ENCODE measurements at regions not wholly inside any gene's neighbourhood (a gene's known extent, or its start where the extent isn't known, plus 50 kb on each side); places are given as distances from the start of the nearest gene placed in this dataset.
A peak's percentile ranks its signal among the peaks of the same experiment; 100 is the strongest.

GRCh38 chr10:10791869-10792268 is 225.8 kb upstream of the CELF2 start:
- peaks cover 9% of the 10 kb centered on the region for H3K4me1 ChIP-seq (ENCODE audit: control insufficient read depth, insufficient read depth, low read length)
- no peak overlapping the region for H3K4me3 ChIP-seq (ENCODE audit: low read length in 2 of 2)
- H3K9me3 ChIP-seq (ENCODE audit: control insufficient read depth in 2 of 2, low read length in 2 of 2), result no peaks in the 10 kb centered on the region
- H3K36me3 ChIP-seq (ENCODE audit: control insufficient read depth in 2 of 2, insufficient read depth in 2 of 2, low read length in 2 of 2), result no peaks in the 10 kb centered on the region
- H3K9ac ChIP-seq (ENCODE audit: low read length in 2 of 2), result no peak overlapping the region
- no peaks in the 10 kb centered on the region for H3K27me3 ChIP-seq (ENCODE audit: control insufficient read depth in 1 of 2, insufficient read depth in 2 of 2, low read length in 2 of 2)
- no peak overlapping the region for H3K27ac ChIP-seq (ENCODE audit: low read length)

DNA sequence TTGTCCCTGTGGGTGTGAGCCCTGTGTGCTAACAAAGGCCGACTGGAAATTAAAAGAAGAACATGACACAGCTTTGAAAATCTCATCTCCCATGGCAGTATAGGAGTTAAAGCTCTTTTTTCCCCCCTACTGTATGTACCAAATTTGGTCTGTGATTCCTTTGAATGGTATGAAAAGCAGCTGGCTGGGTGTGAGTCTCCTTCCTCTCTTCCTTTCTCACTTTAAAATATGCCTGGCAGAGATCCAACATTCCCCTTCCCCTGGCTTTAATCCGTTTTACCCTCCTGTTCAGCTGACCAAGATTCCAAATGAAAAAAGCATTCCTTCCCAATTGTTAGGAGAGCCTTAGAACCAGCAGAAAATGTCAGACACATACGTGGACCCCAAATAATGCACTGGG is 225.0 kb upstream of the CELF2 start:
- peak overlapping the region in 1 of 2 donors; percentile 11 for H3K4me3 ChIP-seq (ENCODE audit: low read length in 2 of 2)
- no peak overlapping the region for H3K27ac ChIP-seq (ENCODE audit: low read length)
- H3K4me1 ChIP-seq (ENCODE audit: control insufficient read depth, insufficient read depth, low read length), result peaks cover 12% of the 10 kb centered on the region
- no peak overlapping the region for H3K9ac ChIP-seq (ENCODE audit: low read length in 2 of 2)
- no peaks in the 10 kb centered on the region for H3K36me3 ChIP-seq (ENCODE audit: control insufficient read depth in 2 of 2, insufficient read depth in 2 of 2, low read length in 2 of 2)
- H3K9me3 ChIP-seq (ENCODE audit: control insufficient read depth in 2 of 2, low read length in 2 of 2), result no peaks in the 10 kb centered on the region
- no peaks in the 10 kb centered on the region for H3K27me3 ChIP-seq (ENCODE audit: control insufficient read depth in 1 of 2, insufficient read depth in 2 of 2, low read length in 2 of 2)

DNA sequence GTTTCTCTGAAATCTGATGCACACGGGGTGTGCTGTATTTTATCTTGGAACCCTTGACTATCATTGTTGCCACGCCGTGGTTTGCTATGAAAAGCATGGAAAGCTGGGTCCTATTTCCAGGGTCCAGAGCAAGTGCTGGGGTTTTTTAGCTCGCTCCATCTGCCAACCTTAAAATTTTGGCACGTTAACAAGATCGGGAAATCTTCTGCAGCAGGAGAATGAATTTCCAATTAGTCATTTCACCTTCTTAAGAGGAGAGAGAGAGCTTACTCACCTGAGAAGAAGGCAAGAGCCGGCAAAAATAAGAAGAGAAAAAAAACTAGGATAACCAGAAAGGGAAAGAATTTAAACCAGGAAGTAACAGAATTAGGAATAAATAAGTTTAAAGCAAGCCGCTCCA is 223.6 kb upstream of the CELF2 start:
- H3K27ac ChIP-seq (ENCODE audit: low read length), result no peak overlapping the region
- no peak overlapping the region for H3K9ac ChIP-seq (ENCODE audit: low read length in 2 of 2)
- peaks cover 19% of the 10 kb centered on the region for H3K4me1 ChIP-seq (ENCODE audit: control insufficient read depth, insufficient read depth, low read length)
- H3K4me3 ChIP-seq (ENCODE audit: low read length in 2 of 2), result no peak overlapping the region
- H3K36me3 ChIP-seq (ENCODE audit: control insufficient read depth in 2 of 2, insufficient read depth in 2 of 2, low read length in 2 of 2), result no peaks in the 10 kb centered on the region
- no peaks in the 10 kb centered on the region for H3K9me3 ChIP-seq (ENCODE audit: control insufficient read depth in 2 of 2, low read length in 2 of 2)
- no peaks in the 10 kb centered on the region for H3K27me3 ChIP-seq (ENCODE audit: control insufficient read depth in 1 of 2, insufficient read depth in 2 of 2, low read length in 2 of 2)

DNA sequence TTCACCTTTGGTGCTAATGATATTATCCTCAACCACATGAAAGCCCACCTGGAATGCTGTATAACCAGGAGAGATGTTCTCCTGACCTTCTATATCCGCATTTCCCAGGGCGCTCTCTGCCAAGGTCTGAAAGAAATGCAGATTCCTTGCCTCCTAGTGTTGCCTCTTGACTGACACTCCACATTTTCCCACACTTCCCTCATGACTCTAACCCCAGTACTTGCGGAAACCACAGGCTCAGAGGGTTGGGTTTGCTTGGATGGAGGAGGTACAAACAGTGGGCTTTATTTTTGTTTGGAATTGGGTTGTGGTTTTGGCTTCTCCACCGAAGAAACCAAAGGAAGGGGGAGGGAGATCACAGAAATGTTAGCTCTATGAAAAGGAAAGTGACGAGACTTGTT is 222.9 kb upstream of the CELF2 start:
- Histone ChIP-seq H3K9me3 (ENCODE audit: control insufficient read depth in 2 of 2, low read length in 2 of 2) (no peaks in the 10 kb centered on the region), H3K27me3 (ENCODE audit: control insufficient read depth in 1 of 2, insufficient read depth in 2 of 2, low read length in 2 of 2) (no peaks in the 10 kb centered on the region), H3K9ac (ENCODE audit: low read length in 2 of 2) (no peak overlapping the region), H3K27ac (ENCODE audit: low read length) (no peak overlapping the region), H3K4me3 (ENCODE audit: low read length in 2 of 2) (no peak overlapping the region), H3K36me3 (ENCODE audit: control insufficient read depth in 2 of 2, insufficient read depth in 2 of 2, low read length in 2 of 2) (no peaks in the 10 kb centered on the region), H3K4me1 (ENCODE audit: control insufficient read depth, insufficient read depth, low read length) (peaks cover 19% of the 10 kb centered on the region)

DNA sequence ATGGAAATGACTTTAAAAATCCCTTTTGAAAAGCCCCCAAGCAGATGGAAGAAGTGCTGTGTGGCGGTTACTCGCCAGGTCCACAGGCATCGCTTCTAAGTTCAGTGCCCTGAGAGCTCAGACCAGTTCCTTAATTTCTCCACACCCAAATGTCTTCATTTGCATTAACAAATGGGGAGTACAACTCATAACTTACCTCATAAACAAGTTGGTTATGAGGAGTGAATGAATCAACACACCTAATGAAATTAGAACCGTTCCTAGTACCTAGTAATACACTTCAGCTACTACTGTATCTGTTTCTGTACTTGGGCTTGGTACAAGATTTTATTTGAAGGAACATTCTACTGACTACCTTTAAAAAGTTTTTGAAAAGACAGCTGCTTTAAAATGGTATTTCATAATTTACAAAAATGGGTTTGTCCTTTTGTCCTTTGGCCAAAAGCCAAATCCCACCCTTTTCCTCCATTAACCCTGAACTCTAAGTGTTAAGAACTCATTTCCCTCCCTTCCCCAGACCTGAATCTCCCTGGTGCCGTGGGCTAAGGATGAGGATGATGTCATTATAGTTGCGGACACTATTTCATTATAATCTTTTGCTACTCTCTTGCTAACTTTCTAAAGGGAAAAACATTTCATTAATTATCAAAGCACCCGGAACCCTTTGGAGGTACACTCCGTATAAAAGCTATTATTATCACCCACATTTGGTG is 221.5 kb upstream of the CELF2 start:
- no peaks in the 10 kb centered on the region for H3K36me3 ChIP-seq (ENCODE audit: control insufficient read depth in 2 of 2, insufficient read depth in 2 of 2, low read length in 2 of 2)
- H3K27me3 ChIP-seq (ENCODE audit: control insufficient read depth in 1 of 2, insufficient read depth in 2 of 2, low read length in 2 of 2), result no peaks in the 10 kb centered on the region
- peak overlapping the region; percentile 55 to 70 for H3K4me3 ChIP-seq (ENCODE audit: low read length in 2 of 2)
- peak overlapping the region; percentile 93 for H3K27ac ChIP-seq (ENCODE audit: low read length)
- peaks cover 19% of the 10 kb centered on the region for H3K4me1 ChIP-seq (ENCODE audit: control insufficient read depth, insufficient read depth, low read length)
- peak overlapping the region; percentile 50 to 88 for H3K9ac ChIP-seq (ENCODE audit: low read length in 2 of 2)
- H3K9me3 ChIP-seq (ENCODE audit: control insufficient read depth in 2 of 2, low read length in 2 of 2), result no peaks in the 10 kb centered on the region

DNA sequence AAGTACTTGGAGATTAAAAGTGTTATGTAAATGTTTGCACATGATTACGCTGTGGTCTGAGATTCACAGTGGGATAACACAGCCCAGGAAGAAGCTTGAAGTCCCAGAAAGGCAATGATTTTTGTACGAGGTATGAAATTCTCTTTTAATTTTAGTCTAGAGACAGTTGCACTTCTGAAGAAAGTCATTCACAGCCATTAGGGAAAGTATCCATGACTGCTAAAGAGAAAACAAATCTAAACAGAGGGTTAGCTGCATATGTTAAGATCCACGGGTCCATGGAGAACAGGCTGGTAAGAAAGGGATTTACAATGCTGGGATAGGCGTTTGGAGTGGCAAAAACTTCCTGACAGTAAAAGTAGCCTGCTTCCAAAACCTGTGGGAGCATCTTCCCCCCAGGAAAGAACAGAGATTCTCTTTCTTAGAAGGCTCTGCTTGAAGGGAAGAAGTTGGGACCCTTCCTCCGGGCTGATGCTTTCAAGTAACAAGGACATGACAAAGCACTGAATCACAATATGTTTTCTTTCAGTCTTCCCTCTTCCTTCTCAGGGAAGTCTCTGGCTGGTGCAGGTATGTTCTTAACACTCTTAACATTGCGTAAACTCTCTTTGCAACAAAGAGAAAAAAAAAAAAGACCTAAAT is 220.8 kb upstream of the CELF2 start:
- peak overlapping the region; percentile 93 for H3K27ac ChIP-seq (ENCODE audit: low read length)
- H3K4me3 ChIP-seq (ENCODE audit: low read length in 2 of 2), result peak overlapping the region; percentile 55 to 70
- H3K27me3 ChIP-seq (ENCODE audit: control insufficient read depth in 1 of 2, insufficient read depth in 2 of 2, low read length in 2 of 2), result no peaks in the 10 kb centered on the region
- H3K4me1 ChIP-seq (ENCODE audit: control insufficient read depth, insufficient read depth, low read length), result peaks cover 19% of the 10 kb centered on the region
- H3K36me3 ChIP-seq (ENCODE audit: control insufficient read depth in 2 of 2, insufficient read depth in 2 of 2, low read length in 2 of 2), result no peaks in the 10 kb centered on the region
- peak overlapping the region; percentile 50 to 88 for H3K9ac ChIP-seq (ENCODE audit: low read length in 2 of 2)
- H3K9me3 ChIP-seq (ENCODE audit: control insufficient read depth in 2 of 2, low read length in 2 of 2), result peaks cover 0 to 2% of the 10 kb centered on the region in 2 donors

DNA sequence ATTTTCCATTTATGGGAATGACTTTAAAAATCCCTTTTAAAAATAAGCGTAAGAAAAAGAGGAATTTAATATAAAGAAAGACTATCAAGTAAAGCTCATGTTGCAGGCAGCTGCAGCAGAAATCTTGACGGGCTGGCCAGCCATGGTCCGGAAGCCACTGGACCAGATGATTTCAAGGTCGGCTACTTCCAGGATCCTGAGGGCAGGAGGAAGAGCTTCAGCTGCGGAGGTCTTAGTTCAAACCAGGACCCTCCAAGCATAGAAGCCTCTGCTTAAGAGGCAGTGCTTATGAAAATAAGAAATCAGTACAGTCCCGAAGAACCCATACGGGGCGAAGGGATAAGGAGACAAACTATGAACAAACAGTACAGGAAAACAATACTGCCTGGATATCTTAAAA is 220.2 kb upstream of the CELF2 start:
- H3K27me3 ChIP-seq (ENCODE audit: control insufficient read depth in 1 of 2, insufficient read depth in 2 of 2, low read length in 2 of 2), result no peaks in the 10 kb centered on the region
- no peaks in the 10 kb centered on the region for H3K36me3 ChIP-seq (ENCODE audit: control insufficient read depth in 2 of 2, insufficient read depth in 2 of 2, low read length in 2 of 2)
- H3K9me3 ChIP-seq (ENCODE audit: control insufficient read depth in 2 of 2, low read length in 2 of 2), result peaks cover 0 to 3% of the 10 kb centered on the region in 2 donors
- H3K4me3 ChIP-seq (ENCODE audit: low read length in 2 of 2), result peak overlapping the region; percentile 55 to 70
- peak overlapping the region; percentile 93 for H3K27ac ChIP-seq (ENCODE audit: low read length)
- H3K4me1 ChIP-seq (ENCODE audit: control insufficient read depth, insufficient read depth, low read length), result peaks cover 14% of the 10 kb centered on the region
- peak overlapping the region; percentile 50 to 88 for H3K9ac ChIP-seq (ENCODE audit: low read length in 2 of 2)

DNA sequence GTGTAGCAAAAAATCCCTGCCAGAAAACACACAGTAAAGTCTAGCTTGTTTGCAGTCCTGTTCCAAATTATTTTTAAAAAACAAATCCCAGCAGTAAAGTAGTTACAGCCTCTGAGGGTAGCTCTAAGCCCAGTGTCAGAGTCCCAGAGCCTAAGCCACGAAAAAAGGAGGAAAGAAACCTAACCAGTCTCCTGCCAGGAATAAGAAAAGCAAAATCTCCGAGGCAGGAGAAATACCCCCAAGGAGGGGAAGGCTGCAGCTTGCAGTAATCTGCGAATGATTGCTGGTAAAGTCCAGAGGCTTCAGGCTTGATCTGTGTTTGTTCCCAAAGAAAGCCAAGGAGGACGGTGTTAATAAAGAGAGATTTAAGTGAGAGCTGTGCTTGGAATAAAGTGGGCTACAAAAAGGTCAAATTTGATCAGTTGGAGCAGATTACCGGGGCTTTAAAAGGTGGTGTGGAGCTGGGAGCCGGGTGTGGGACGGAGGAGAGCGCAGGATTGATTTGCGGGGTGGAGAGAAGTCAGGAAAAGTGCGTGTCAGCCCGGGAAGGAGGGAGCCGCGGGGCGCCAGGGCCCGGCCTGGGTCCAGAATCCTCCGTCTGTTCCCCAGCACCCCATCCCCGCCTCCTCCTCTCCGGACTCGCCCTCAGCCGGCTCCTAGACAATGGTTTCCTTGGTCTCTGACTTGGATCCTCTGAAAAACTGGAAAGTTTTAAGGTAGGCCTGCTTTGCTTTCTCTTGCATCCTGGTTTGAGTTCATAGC is 219.4 kb upstream of the CELF2 start:
- no peaks in the 10 kb centered on the region for H3K27me3 ChIP-seq (ENCODE audit: control insufficient read depth in 1 of 2, insufficient read depth in 2 of 2, low read length in 2 of 2)
- peak overlapping the region; percentile 55 to 70 for H3K4me3 ChIP-seq (ENCODE audit: low read length in 2 of 2)
- peak overlapping the region; percentile 93 for H3K27ac ChIP-seq (ENCODE audit: low read length)
- H3K36me3 ChIP-seq (ENCODE audit: control insufficient read depth in 2 of 2, insufficient read depth in 2 of 2, low read length in 2 of 2), result no peaks in the 10 kb centered on the region
- peak overlapping the region; percentile 50 to 88 for H3K9ac ChIP-seq (ENCODE audit: low read length in 2 of 2)
- H3K4me1 ChIP-seq (ENCODE audit: control insufficient read depth, insufficient read depth, low read length), result peaks cover 10% of the 10 kb centered on the region
- H3K9me3 ChIP-seq (ENCODE audit: control insufficient read depth in 2 of 2, low read length in 2 of 2), result peaks cover 0 to 3% of the 10 kb centered on the region in 2 donors

DNA sequence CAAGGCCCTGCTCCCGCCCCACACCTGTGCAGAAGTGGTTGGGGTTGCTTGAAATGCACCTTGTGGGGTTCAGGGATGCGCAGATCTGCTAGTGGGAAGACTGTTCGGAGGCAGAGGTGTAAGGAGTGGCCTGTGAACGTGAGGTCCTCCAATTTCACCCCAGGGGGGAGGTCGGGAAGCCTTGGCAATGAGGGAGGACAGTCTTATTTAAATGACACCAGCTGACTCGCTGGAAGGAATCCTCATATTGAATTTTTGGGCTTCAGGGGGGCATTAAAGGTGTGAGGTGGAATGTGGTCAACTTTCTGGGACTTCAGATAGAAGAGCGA is 218.8 kb upstream of the CELF2 start:
- H3K4me3 ChIP-seq (ENCODE audit: low read length in 2 of 2), result peak overlapping the region; percentile 55 to 70
- peak overlapping the region; percentile 93 for H3K27ac ChIP-seq (ENCODE audit: low read length)
- H3K27me3 ChIP-seq (ENCODE audit: control insufficient read depth in 1 of 2, insufficient read depth in 2 of 2, low read length in 2 of 2), result no peaks in the 10 kb centered on the region
- H3K4me1 ChIP-seq (ENCODE audit: control insufficient read depth, insufficient read depth, low read length), result peaks cover 10% of the 10 kb centered on the region
- H3K9me3 ChIP-seq (ENCODE audit: control insufficient read depth in 2 of 2, low read length in 2 of 2), result peaks cover 0 to 3% of the 10 kb centered on the region in 2 donors
- H3K9ac ChIP-seq (ENCODE audit: low read length in 2 of 2), result peak overlapping the region; percentile 50 to 88
- no peaks in the 10 kb centered on the region for H3K36me3 ChIP-seq (ENCODE audit: control insufficient read depth in 2 of 2, insufficient read depth in 2 of 2, low read length in 2 of 2)

DNA sequence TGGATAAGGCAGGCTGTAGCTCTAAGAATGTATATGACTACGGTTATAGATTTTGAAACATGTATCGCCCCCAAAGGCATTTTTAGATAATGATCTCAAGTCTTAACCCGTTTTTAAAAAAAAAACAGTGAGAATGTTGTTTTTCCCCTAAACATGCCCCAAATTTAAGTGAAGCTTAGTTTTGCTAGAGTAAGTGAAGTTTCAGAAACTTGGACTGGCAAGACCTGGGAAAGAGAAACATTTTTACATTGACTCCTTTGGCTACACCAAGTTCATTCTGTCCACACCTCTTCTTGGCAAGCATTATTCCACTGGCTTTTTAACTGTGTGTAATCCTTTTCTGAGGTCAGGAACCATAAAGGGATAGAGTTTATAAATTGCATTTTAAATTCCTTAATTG is 216.7 kb upstream of the CELF2 start:
- no peaks in the 10 kb centered on the region for H3K27me3 ChIP-seq (ENCODE audit: control insufficient read depth in 1 of 2, insufficient read depth in 2 of 2, low read length in 2 of 2)
- no peaks in the 10 kb centered on the region for H3K36me3 ChIP-seq (ENCODE audit: control insufficient read depth in 2 of 2, insufficient read depth in 2 of 2, low read length in 2 of 2)
- H3K4me1 ChIP-seq (ENCODE audit: control insufficient read depth, insufficient read depth, low read length), result peaks cover 10% of the 10 kb centered on the region
- H3K9me3 ChIP-seq (ENCODE audit: control insufficient read depth in 2 of 2, low read length in 2 of 2), result peaks cover 0 to 3% of the 10 kb centered on the region in 2 donors
- H3K4me3 ChIP-seq (ENCODE audit: low read length in 2 of 2), result no peak overlapping the region
- no peak overlapping the region for H3K27ac ChIP-seq (ENCODE audit: low read length)
- no peak overlapping the region for H3K9ac ChIP-seq (ENCODE audit: low read length in 2 of 2)
